B cell (primary cell): ENCODE measurements at regions not wholly inside any gene's neighbourhood (a gene's known extent, or its start where the extent isn't known, plus 50 kb on each side); places are given as distances from the start of the nearest gene placed in this dataset.

Experiments
- ATAC-seq: fragments of 200-7000 bp; cut with Tn5 transposase; one replicate; pipeline ENCODE4 v1.10.0; 2021; ENCODE audit warnings: low read depth, mild to moderate bottlenecking, moderate number of reproducible peaks, moderate library complexity
- CTCF ChIA-PET: fragments of 350-600 bp; sonication (Branson Sonifier 250); formaldehyde crosslinking; loops from one replicate; lab custom pipeline; 2021; ENCODE audit warnings: antibody characterized with exemption, inconsistent platforms; lab: Charles Lee
- POLR2A ChIA-PET: fragments of 350-600 bp; sonication (Branson Sonifier 250); formaldehyde crosslinking; loops from one replicate; lab custom pipeline; 2021; ENCODE audit warnings: antibody characterized with exemption; lab: Charles Lee
- DNase-seq: peaks from one replicate; pipeline ENCODE4 v3.0.0; 2013
- H2AFZ ChIP-seq: 2 replicates; pipeline ENCODE4 v1.6.1; 2012; ENCODE audit warnings: mild to moderate bottlenecking, low read depth, low read length; ENCODE audit not compliant: insufficient read depth, poor library complexity, severe bottlenecking
- H3K27ac ChIP-seq, 2 donors: 1 replicate in 1 of 2; 2 replicates in 1 of 2; pipeline ENCODE4 v1.5.1; 2012 to 2013; ENCODE audit warnings: low read length in 2 of 2, mild to moderate bottlenecking in 2 of 2, moderate library complexity in 1 of 2
- H3K27me3 ChIP-seq, 4 experiments: fragments of 200-600 bp in 1 of 4; sonication (generic) in 1 of 4; replicated peaks in 1 of 4; 1 replicate in 2 of 4; 2 replicates in 2 of 4; pipeline versions ENCODE4 v1.6.1 to v1.7.0; 2013 to 2016; ENCODE audit warnings: low read length in 3 of 4, mild to moderate bottlenecking in 2 of 4, mixed read lengths in 1 of 4, moderate library complexity in 1 of 4; ENCODE audit not compliant: insufficient read depth in 4 of 4, control insufficient read depth in 3 of 4; ENCODE audit errors: control extremely low read depth in 1 of 4
- H3K36me3 ChIP-seq, 2 experiments: replicated peaks in 1 of 2; 1 replicate in 1 of 2; 2 replicates in 1 of 2; pipeline versions ENCODE4 v1.6.1 to v1.7.1; 2013; ENCODE audit warnings: low read length in 1 of 2; ENCODE audit not compliant: insufficient read depth in 2 of 2, control insufficient read depth in 1 of 2; ENCODE audit errors: control extremely low read depth in 1 of 2, extremely low read depth in 1 of 2
- H3K4me1 ChIP-seq, 2 donors: fragments of 200-600 bp in 1 of 2; sonication (generic) in 1 of 2; 1 replicate in 1 of 2; 2 replicates in 1 of 2; pipeline versions ENCODE4 v1.5.1 to v1.6.1; 2013 to 2017; ENCODE audit warnings: low read length in 2 of 2; ENCODE audit not compliant: control insufficient read depth in 2 of 2, insufficient read depth in 2 of 2
- H3K4me2 ChIP-seq: replicated peaks from 2 replicates; pipeline ENCODE3; 2012; ENCODE audit warnings: mild to moderate bottlenecking, low read depth, low read length; ENCODE audit not compliant: poor library complexity, severe bottlenecking
- H3K4me3 ChIP-seq, 5 experiments: fragments of 200-600 bp in 1 of 5; sonication (generic) in 1 of 5; 1 replicate in 3 of 5; 2 replicates in 2 of 5; pipeline versions ENCODE4 v1.5.1 to v1.7.0; 2011 to 2016; ENCODE audit warnings: low read length in 4 of 5, mild to moderate bottlenecking in 4 of 5, low read depth in 2 of 5, control low read depth in 1 of 5, moderate library complexity in 1 of 5; ENCODE audit not compliant: insufficient read depth in 1 of 5; ENCODE audit errors: control extremely low read depth in 1 of 5, extremely low read depth in 1 of 5
- H3K79me2 ChIP-seq: fragments of 200-600 bp; sonication (generic); one replicate; pipeline ENCODE4 v1.6.0; 2016; ENCODE audit warnings: low read length; ENCODE audit not compliant: control insufficient read depth, insufficient read depth
- H3K9ac ChIP-seq: fragments of 200-600 bp; sonication (generic); 2 replicates; pipeline ENCODE4 v1.6.1; 2017; ENCODE audit warnings: mild to moderate bottlenecking, low read length, moderate library complexity
- H3K9me3 ChIP-seq, 3 donors: one replicate each; pipeline versions ENCODE4 v1.6.1 to v1.7.1; 2013; ENCODE audit warnings: low read length in 2 of 3; ENCODE audit not compliant: control insufficient read depth in 2 of 3, insufficient read depth in 1 of 3; ENCODE audit errors: control extremely low read depth in 1 of 3
- H4K20me1 ChIP-seq: 2 replicates; pipeline ENCODE4 v1.6.0; 2012; ENCODE audit warnings: mild to moderate bottlenecking, low read length; ENCODE audit not compliant: insufficient read depth, control insufficient read depth, poor library complexity, severe bottlenecking
- H3K27ac Mint-ChIP-seq: one replicate; pipeline ENCODE4 v1.8.0; 2021; ENCODE audit warnings: mixed read lengths
- H3K27me3 Mint-ChIP-seq: one replicate; pipeline ENCODE4 v1.8.0; 2021; ENCODE audit warnings: mixed read lengths
- H3K4me1 Mint-ChIP-seq: one replicate; pipeline ENCODE4 v1.8.0; 2021; ENCODE audit warnings: mixed read lengths
- H3K4me3 Mint-ChIP-seq: one replicate; pipeline ENCODE4 v1.8.0; 2021; ENCODE audit warnings: mixed read lengths
- H3K9me3 Mint-ChIP-seq: one replicate; pipeline ENCODE4 v1.8.0; 2022; ENCODE audit warnings: mixed read lengths; ENCODE audit not compliant: insufficient read depth
- EZH2 ChIP-seq: IDR thresholded peaks from 2 replicates; pipeline ENCODE4 v1.6.1; 2012; ENCODE audit warnings: borderline replicate concordance, low read depth, mild to moderate bottlenecking, moderate library complexity, low read length; ENCODE audit not compliant: insufficient read depth, poor library complexity, severe bottlenecking
- WGBS: methylation state at CpG from one replicate; pipeline ENCODE4 v1.1.5; 2013; ENCODE audit warnings: missing lambda C conversion rate; ENCODE audit not compliant: insufficient coverage; 5-methylcytosine and 5-hydroxymethylcytosine counted together
- intact Hi-C: fragments of 100-400 bp; cut with micrococcal nuclease; formaldehyde crosslinking; loops from one replicate; pipeline ENCODE4 v1.10.0; 2022
- TF ChIP-seq, protein P1 (sequence below): fragments of 200-600 bp; IDR thresholded peaks from one replicate; pipeline ENCODE4 v1.8.0; 2022; ENCODE audit warnings: antibody characterized with exemption, mild to moderate bottlenecking

DNA sequence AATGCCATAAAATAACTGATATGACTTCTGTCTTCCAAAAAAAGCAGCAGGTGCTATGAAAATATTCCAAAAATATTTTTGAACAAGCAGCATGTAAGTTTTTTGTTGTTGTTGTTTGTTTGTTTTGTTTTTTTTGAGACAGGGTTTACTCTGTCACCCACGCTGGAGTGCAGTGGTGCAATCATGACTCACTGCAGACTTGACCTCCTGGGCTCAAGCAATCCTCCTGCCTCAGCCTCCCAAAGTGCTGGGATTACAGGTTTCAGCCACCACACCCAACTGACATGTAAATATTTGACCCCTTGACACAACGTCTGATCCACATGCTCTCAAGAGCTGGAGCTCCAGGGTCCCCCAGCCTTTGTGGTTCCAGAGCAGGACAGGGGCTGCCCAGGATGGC is 98.4 kb downstream of the LITAF start:
- H3K4me3 ChIP-seq = no peak overlapping the region
- no peaks in the 10 kb centered on the region for H3K4me1 Mint-ChIP-seq
- H3K27me3 Mint-ChIP-seq = no peaks in the 10 kb centered on the region
- 92% methylated on average over 2 of the region's 2 CpGs for WGBS
- DNase-seq = no peak
- no peak for ATAC-seq
- CTCF ChIA-PET = no interaction called here
- H3K36me3 ChIP-seq = peaks cover 0 to 3% of the 10 kb centered on the region in 2 experiments
- TF ChIP-seq, protein P1, sequence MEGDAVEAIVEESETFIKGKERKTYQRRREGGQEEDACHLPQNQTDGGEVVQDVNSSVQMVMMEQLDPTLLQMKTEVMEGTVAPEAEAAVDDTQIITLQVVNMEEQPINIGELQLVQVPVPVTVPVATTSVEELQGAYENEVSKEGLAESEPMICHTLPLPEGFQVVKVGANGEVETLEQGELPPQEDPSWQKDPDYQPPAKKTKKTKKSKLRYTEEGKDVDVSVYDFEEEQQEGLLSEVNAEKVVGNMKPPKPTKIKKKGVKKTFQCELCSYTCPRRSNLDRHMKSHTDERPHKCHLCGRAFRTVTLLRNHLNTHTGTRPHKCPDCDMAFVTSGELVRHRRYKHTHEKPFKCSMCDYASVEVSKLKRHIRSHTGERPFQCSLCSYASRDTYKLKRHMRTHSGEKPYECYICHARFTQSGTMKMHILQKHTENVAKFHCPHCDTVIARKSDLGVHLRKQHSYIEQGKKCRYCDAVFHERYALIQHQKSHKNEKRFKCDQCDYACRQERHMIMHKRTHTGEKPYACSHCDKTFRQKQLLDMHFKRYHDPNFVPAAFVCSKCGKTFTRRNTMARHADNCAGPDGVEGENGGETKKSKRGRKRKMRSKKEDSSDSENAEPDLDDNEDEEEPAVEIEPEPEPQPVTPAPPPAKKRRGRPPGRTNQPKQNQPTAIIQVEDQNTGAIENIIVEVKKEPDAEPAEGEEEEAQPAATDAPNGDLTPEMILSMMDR = no peak
- TF ChIP-seq EZH2 = no peak
- H3K4me2 ChIP-seq = no peak overlapping the region
- no peaks in the 10 kb centered on the region for H3K4me1 ChIP-seq
- POLR2A ChIA-PET = no interaction called here
- H3K9me3 ChIP-seq = peaks cover 0 to 37% (median 19%) of the 10 kb centered on the region in 3 donors
- H3K9me3 Mint-ChIP-seq = peaks cover 9% of the 10 kb centered on the region
- no peaks in the 10 kb centered on the region for H3K27me3 ChIP-seq
- intact Hi-C loops = loop anchor here (10.0 kb wide), 1 partner anchor 54 kb away; no protein-coding TSS in a partner anchor
- H2AFZ ChIP-seq = no peak overlapping the region
- no peaks in the 10 kb centered on the region for H3K79me2 ChIP-seq
- no peak overlapping the region for H3K27ac Mint-ChIP-seq
- no peak overlapping the region for H3K9ac ChIP-seq
- H4K20me1 ChIP-seq = no peaks in the 10 kb centered on the region
- no peak overlapping the region for H3K4me3 Mint-ChIP-seq
- H3K27ac ChIP-seq = no peak overlapping the region

DNA sequence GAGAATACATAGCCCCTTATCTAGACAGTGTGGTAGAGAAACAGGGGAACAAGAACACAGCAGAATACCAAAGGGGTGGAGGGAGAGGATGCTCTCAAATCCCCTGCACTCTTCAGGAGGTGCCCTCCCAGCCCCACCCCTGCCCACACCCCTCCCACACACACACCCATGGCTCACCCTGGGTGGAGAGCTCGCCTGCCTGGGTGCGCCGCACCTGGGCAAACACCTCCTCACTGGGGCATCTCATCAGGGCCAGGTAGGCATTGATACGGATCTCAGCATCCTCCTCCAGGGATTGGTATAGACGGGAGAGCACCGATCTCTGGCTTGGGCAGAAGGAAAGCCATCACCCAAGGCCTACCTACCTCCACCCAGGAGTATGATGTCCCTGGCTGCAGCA is 95.2 kb downstream of the LITAF start:
- no peak overlapping the region for H3K27ac ChIP-seq
- CTCF ChIA-PET = no interaction called here
- peaks cover 0 to 19% (median 4%) of the 10 kb centered on the region in 3 donors for H3K9me3 ChIP-seq
- H2AFZ ChIP-seq = no peak overlapping the region
- WGBS = 95% methylated on average over 6 of the region's 6 CpGs
- TF ChIP-seq, protein P1 = no peak
- no peak for TF ChIP-seq EZH2
- H3K79me2 ChIP-seq = no peaks in the 10 kb centered on the region
- Mint-ChIP-seq H3K9me3 (peaks cover 5% of the 10 kb centered on the region), H3K27ac (no peak overlapping the region), H3K27me3 (no peaks in the 10 kb centered on the region), H3K4me3 (no peak overlapping the region), H3K4me1 (peaks cover 6% of the 10 kb centered on the region)
- H3K4me2 ChIP-seq = no peak overlapping the region
- no peaks in the 10 kb centered on the region for H3K27me3 ChIP-seq
- no peak overlapping the region for H3K4me3 ChIP-seq
- no peak overlapping the region for H3K9ac ChIP-seq
- intact Hi-C loops = no loop called here
- ATAC-seq (no peak), DNase-seq (no peak)
- POLR2A ChIA-PET = no interaction called here
- H3K36me3 ChIP-seq = no peaks in the 10 kb centered on the region
- H3K4me1 ChIP-seq = peaks cover 0 to 7% of the 10 kb centered on the region in 2 donors
- no peaks in the 10 kb centered on the region for H4K20me1 ChIP-seq
